Sigmoid colon (tissue), 6 donors: ENCODE measurements at regions not wholly inside any gene's neighbourhood (a gene's known extent, or its start where the extent isn't known, plus 50 kb on each side); places are given as distances from the start of the nearest gene placed in this dataset.

Experiments used
- DNase-seq: peaks from one replicate; pipeline ENCODE4 v3.0.0-alpha.2; 2019
- H3K27ac ChIP-seq, 4 donors: fragments of 200-600 bp; sonication (generic); one replicate each; pipeline ENCODE4 v1.5.1; 2016 to 2019; ENCODE audit warnings: mild to moderate bottlenecking in 1 of 4
- H3K27me3 ChIP-seq, 3 donors: fragments of 200-600 bp; sonication (generic); one replicate each; pipeline ENCODE4 v1.5.1; 2019; ENCODE audit warnings: mild to moderate bottlenecking in 1 of 3
- H3K36me3 ChIP-seq, 4 donors: fragments of 200-600 bp; sonication (generic); one replicate each; pipeline ENCODE4 v1.5.1; 2016 to 2019
- H3K4me1 ChIP-seq, 4 donors: fragments of 200-600 bp; sonication (generic); one replicate each; pipeline ENCODE4 v1.5.1; 2017 to 2019
- H3K4me3 ChIP-seq, 4 donors: fragments of 200-600 bp; sonication (generic); one replicate each; pipeline ENCODE4 v1.5.1; 2017 to 2019; ENCODE audit warnings: mild to moderate bottlenecking in 2 of 4, moderate library complexity in 1 of 4
- H3K9me3 ChIP-seq, 4 donors: fragments of 200-600 bp in 3 of 4; sonication (generic) in 3 of 4; one replicate each; pipeline versions ENCODE4 v1.5.1 to v1.6.1; 2013 to 2019
- EP300 ChIP-seq, 4 donors: sonication (generic); formaldehyde crosslinking; IDR thresholded peaks; one replicate each; pipeline ENCODE4 v1.6.1; 2017; ENCODE audit warnings: antibody characterized with exemption in 4 of 4
- POLR2A ChIP-seq, 2 donors: fragments of 450-650 bp; IDR thresholded peaks; one replicate each; pipeline ENCODE4 v1.6.1; 2016; ENCODE audit warnings: antibody characterized with exemption in 2 of 2, mild to moderate bottlenecking in 2 of 2, moderate library complexity in 2 of 2
- POLR2AphosphoS5 ChIP-seq, 4 donors: sonication (generic); formaldehyde crosslinking; IDR thresholded peaks; one replicate each; pipeline ENCODE4 v1.6.1; 2017; ENCODE audit warnings: antibody characterized with exemption in 4 of 4
- WGBS, 2 donors: extraction: QIAGEN DNeasy Blood & Tissue Kit; methylation state at CpG; one replicate each; pipeline ENCODE4 v1.1.7; 2013; 5-methylcytosine and 5-hydroxymethylcytosine counted together
- intact Hi-C: fragments of 100-400 bp; cut with DNase I; formaldehyde crosslinking; loops from one replicate; pipeline ENCODE4 v1.15.1; 2023
- TF ChIP-seq, protein P1 (sequence below), 4 experiments: fragments of 450-650 bp in 3 of 4; fragments of 200-600 bp in 1 of 4; IDR thresholded peaks; one replicate each; pipeline ENCODE4 v1.5.1; 2016 to 2019; ENCODE audit warnings: antibody characterized with exemption in 4 of 4, mild to moderate bottlenecking in 3 of 4, moderate library complexity in 2 of 4
- donor health status: healthy with polysubstance abuse.
- donor health status: healthy.

DNA sequence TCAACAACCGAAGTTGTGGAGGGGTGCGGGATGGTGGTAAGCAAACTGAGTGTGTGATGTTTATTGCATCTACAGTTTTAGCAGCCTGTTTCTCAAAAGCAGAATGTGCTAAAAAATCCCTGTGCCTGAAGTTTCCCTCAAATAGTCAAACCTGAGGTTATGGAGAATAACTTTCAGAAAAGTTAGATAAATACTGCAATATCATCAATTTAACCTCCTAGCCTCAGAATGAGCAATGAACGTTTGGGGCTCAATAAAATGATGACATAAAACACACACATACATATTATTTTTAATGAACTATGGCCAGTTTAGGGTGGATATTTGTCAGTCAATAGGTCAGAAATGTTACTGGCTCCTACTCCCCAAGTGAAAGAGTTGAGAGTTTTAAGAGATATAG lies 201.6 kb downstream of the SEMA6D start:
- no peaks in the 10 kb centered on the region for H3K4me1 ChIP-seq
- TF ChIP-seq POLR2AphosphoS5 (IDR thresholded peaks at IDR 0.05), result no peak
- TF ChIP-seq, protein P1, sequence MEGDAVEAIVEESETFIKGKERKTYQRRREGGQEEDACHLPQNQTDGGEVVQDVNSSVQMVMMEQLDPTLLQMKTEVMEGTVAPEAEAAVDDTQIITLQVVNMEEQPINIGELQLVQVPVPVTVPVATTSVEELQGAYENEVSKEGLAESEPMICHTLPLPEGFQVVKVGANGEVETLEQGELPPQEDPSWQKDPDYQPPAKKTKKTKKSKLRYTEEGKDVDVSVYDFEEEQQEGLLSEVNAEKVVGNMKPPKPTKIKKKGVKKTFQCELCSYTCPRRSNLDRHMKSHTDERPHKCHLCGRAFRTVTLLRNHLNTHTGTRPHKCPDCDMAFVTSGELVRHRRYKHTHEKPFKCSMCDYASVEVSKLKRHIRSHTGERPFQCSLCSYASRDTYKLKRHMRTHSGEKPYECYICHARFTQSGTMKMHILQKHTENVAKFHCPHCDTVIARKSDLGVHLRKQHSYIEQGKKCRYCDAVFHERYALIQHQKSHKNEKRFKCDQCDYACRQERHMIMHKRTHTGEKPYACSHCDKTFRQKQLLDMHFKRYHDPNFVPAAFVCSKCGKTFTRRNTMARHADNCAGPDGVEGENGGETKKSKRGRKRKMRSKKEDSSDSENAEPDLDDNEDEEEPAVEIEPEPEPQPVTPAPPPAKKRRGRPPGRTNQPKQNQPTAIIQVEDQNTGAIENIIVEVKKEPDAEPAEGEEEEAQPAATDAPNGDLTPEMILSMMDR (IDR thresholded peaks at IDR 0.05), result no peak
- intact Hi-C loops, result no loop called here
- H3K4me3 ChIP-seq, result no peak overlapping the region
- H3K9me3 ChIP-seq, result no peaks in the 10 kb centered on the region
- H3K36me3 ChIP-seq, result no peaks in the 10 kb centered on the region
- H3K27ac ChIP-seq, result no peak overlapping the region
- WGBS, 2 donors, result 71 to 79% methylated on average over 3 of the region's 3 CpGs
- no peaks in the 10 kb centered on the region for H3K27me3 ChIP-seq
- DNase-seq, result no peak

DNA sequence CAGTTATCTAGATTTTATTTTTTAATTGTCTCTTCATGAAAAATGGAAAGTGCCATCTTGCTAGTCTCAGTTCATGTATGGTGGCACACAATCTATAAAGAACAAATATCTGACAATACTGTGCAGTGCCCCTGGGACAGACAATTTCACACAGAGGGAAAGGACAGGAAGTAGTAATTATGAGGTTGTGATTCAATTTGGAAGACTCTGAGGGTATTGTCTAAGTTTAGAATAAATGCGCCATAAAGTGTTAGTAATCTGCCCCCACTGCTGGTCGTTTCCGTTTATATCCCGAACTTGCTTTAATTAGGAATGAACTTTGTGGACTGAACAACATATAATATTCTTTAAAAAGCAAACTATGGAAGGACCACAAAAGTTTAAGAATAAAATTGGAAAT lies 196.4 kb upstream of the SLC24A5 start:
- Histone ChIP-seq H3K27ac (no peak overlapping the region), H3K27me3 (no peaks in the 10 kb centered on the region), H3K4me1 (no peaks in the 10 kb centered on the region), H3K36me3 (no peaks in the 10 kb centered on the region), H3K9me3 (no peaks in the 10 kb centered on the region), H3K4me3 (no peak overlapping the region)
- 80 to 86% methylated on average over 4 of the region's 4 CpGs for WGBS, 2 donors
- intact Hi-C loops, result no loop called here
- DNase-seq, result no peak
- TF ChIP-seq POLR2A (IDR thresholded peaks at IDR 0.05) (no peak), POLR2AphosphoS5 (IDR thresholded peaks at IDR 0.05) (no peak), EP300 (IDR thresholded peaks at IDR 0.05) (no peak)
- TF ChIP-seq, protein P1 (IDR thresholded peaks at IDR 0.05), result no peak

DNA sequence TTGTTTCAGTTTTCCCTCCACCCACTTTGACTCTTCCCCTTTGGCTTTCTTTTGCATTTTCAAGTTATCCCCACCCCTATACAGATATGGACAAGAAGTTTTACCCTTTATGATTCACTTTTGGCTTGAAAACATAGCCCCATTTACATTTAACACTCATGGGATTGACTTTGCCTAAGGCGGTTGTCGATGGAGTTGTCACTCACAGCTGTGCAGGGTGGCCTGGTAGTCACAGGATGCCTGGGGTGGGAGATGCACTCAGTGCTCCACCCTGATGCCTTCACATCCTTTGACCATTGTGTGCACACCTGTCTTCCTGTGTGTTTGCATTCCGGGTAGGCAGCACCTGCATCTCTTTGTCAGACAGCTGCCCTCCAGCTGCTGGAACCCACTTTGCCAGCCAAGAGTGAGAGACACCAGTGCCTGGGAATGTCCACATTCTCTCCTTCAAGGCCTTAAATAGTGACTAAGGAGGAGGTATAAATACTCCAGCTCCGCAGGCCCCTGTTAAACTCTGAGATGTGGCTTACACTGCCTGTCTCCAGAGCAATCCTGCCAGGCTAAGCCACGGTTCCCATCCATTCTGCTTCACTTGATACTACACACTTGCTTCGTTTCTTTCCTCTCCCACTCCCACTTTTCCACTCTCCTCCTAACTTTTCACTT lies 191.5 kb upstream of the SLC24A5 start:
- no peaks in the 10 kb centered on the region for H3K27me3 ChIP-seq
- 80 to 87% methylated on average over 6 of the region's 6 CpGs for WGBS, 2 donors
- intact Hi-C loops, result no loop called here
- no peak overlapping the region for H3K4me3 ChIP-seq
- no peaks in the 10 kb centered on the region for H3K9me3 ChIP-seq
- TF ChIP-seq POLR2A (IDR thresholded peaks at IDR 0.05), result no peak
- TF ChIP-seq POLR2AphosphoS5 (IDR thresholded peaks at IDR 0.05), result no peak
- TF ChIP-seq, protein P1 (IDR thresholded peaks at IDR 0.05), result no peak
- no peak for TF ChIP-seq EP300 (IDR thresholded peaks at IDR 0.05)
- no peak overlapping the region for H3K27ac ChIP-seq
- DNase-seq, result no peak
- no peaks in the 10 kb centered on the region for H3K4me1 ChIP-seq
- H3K36me3 ChIP-seq, result no peaks in the 10 kb centered on the region

DNA sequence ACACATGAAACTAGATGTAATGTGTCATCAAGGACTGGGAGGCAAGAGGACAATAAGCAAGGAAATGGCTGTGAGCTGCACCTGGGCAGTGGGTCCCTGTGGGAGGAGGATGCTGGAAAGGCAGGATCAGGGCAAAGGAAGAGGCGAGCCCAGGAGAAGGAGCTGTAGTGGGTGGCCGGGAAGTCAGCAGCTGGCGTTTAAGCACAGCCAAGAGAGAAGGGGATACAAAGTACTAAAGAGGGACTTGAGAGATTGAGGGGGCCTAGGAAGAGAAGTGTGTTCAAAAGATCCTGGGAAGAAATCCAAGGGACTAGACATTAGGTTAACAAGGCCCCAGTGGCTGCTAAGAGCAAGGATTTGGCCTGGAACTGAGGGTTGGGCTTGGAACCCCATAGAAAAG lies 188.5 kb upstream of the SLC24A5 start:
- Histone ChIP-seq H3K27ac (no peak overlapping the region), H3K4me3 (no peak overlapping the region), H3K36me3 (no peaks in the 10 kb centered on the region), H3K9me3 (no peaks in the 10 kb centered on the region), H3K4me1 (no peaks in the 10 kb centered on the region), H3K27me3 (no peaks in the 10 kb centered on the region)
- no peak for DNase-seq
- intact Hi-C loops, result no loop called here
- 86 to 90% methylated on average over 3 of the region's 3 CpGs for WGBS, 2 donors
- no peak for TF ChIP-seq POLR2AphosphoS5 (IDR thresholded peaks at IDR 0.05)

DNA sequence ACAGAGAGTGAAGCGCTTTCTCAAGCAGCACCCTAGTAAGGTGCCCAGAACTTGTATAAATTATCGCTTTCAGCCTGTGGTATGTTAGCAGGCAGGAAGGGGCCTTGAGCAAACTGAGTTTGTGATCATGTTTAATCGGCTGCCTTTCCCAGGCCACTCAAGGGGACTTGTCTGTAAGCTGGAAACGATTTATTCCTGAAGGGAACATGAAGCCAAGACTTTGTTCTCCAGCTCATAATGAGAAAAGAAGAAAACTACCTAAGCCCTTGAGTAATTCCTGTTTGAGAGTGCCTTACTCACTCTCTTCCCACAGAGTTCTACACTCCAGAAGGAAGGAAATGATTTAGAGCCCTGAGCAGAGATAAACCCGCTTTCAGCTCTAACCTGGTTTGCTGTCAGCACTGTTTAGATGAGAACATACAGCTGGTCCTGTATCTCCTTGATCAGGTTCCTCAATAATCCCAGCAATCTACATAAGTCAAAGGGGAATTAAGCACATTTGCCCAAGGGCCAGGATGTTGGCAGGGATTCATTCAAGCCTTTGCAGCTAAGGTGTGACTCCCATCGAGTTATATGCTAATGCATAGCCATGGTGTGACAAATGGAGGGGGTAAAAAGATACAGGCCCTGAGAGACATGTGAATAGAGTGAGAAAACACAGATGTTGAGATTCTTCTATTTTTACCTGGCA lies 187.7 kb upstream of the SLC24A5 start:
- Histone ChIP-seq H3K27ac (no peak overlapping the region), H3K9me3 (no peaks in the 10 kb centered on the region), H3K4me1 (no peaks in the 10 kb centered on the region), H3K27me3 (no peaks in the 10 kb centered on the region), H3K36me3 (no peaks in the 10 kb centered on the region), H3K4me3 (no peak overlapping the region)
- 67 to 81% methylated on average over 6 of the region's 6 CpGs for WGBS, 2 donors
- intact Hi-C loops, result no loop called here
- TF ChIP-seq, protein P1 (IDR thresholded peaks at IDR 0.05), result no peak
- TF ChIP-seq EP300 (IDR thresholded peaks at IDR 0.05), result no peak
- TF ChIP-seq POLR2A (IDR thresholded peaks at IDR 0.05), result no peak
- TF ChIP-seq POLR2AphosphoS5 (IDR thresholded peaks at IDR 0.05), result no peak
- DNase-seq, result no peak
